WTC11 (cell line): ENCODE measurements at regions not wholly inside any gene's neighbourhood (a gene's known extent, or its start where the extent isn't known, plus 50 kb on each side); places are given as distances from the start of the nearest gene placed in this dataset.

Experiments
- ATAC-seq: fragments of 200-7000 bp; cut with Tn5 transposase; 2 replicates; pipeline ENCODE4 v1.10.0; 2021; ENCODE audit warnings: mild to moderate bottlenecking, moderate library complexity
- CTCF ChIA-PET: fragments of 300-600 bp; sonication (Branson Sonifier 250); formaldehyde crosslinking; loops from one replicate; lab custom pipeline; 2021; ENCODE audit warnings: antibody characterized with exemption; lab: Charles Lee
- POLR2A ChIA-PET: fragments of 350-600 bp; sonication (Branson Sonifier 250); formaldehyde crosslinking; loops from one replicate; lab custom pipeline; 2021; ENCODE audit warnings: antibody characterized with exemption; lab: Charles Lee
- DNase-seq: peaks from one replicate; pipeline ENCODE4 v3.0.0; 2021; ENCODE audit warnings: low spot score
- H3K27ac Mint-ChIP-seq: 2 replicates; pipeline ENCODE4 v1.8.0; 2021; ENCODE audit warnings: mixed read lengths
- H3K27me3 Mint-ChIP-seq: 2 replicates; pipeline ENCODE4 v1.8.0; 2021; ENCODE audit warnings: low read depth, mild to moderate bottlenecking, moderate library complexity, mixed read lengths
- H3K36me3 Mint-ChIP-seq: 2 replicates; pipeline ENCODE4 v1.8.0; 2021; ENCODE audit warnings: mixed read lengths
- H3K4me1 Mint-ChIP-seq: 2 replicates; pipeline ENCODE4 v1.8.0; 2022; ENCODE audit warnings: mixed read lengths
- H3K4me3 Mint-ChIP-seq: 2 replicates; pipeline ENCODE4 v1.8.0; 2021; ENCODE audit warnings: mild to moderate bottlenecking, moderate library complexity, mixed read lengths
- H3K9me3 Mint-ChIP-seq: 2 replicates; pipeline ENCODE4 v1.8.0; 2021; ENCODE audit warnings: mixed read lengths
- ATF2 ChIP-seq: sonication (generic); formaldehyde crosslinking; IDR thresholded peaks from 2 replicates; pipeline ENCODE4 v1.8.1; 2022; ENCODE audit warnings: low read depth, missing genetic modification reagents, borderline replicate concordance
- ATF3 ChIP-seq: sonication (generic); formaldehyde crosslinking; conservative IDR thresholded peaks from 2 replicates; pipeline ENCODE4 v1.8.1; 2022; ENCODE audit warnings: mild to moderate bottlenecking, missing genetic modification reagents
- CDX4 ChIP-seq: fragments of 250-450 bp; sonication (Bioruptor Pico); IDR thresholded peaks from 2 replicates; pipeline ENCODE4 v1.9.0; 2021; ENCODE audit warnings: moderate library complexity, mild to moderate bottlenecking, inconsistent platforms, borderline replicate concordance
- ELF4 ChIP-seq: sonication (generic); formaldehyde crosslinking; IDR thresholded peaks from 2 replicates; pipeline ENCODE4 v1.8.1; 2022; ENCODE audit warnings: low read depth, mild to moderate bottlenecking, moderate library complexity, missing genetic modification reagents
- ETV6 ChIP-seq: sonication (generic); formaldehyde crosslinking; IDR thresholded peaks from 2 replicates; pipeline ENCODE4 v1.8.1; 2022; ENCODE audit warnings: mild to moderate bottlenecking, missing genetic modification reagents
- GTF2I ChIP-seq: fragments of 250-450 bp; sonication (Bioruptor Pico); conservative IDR thresholded peaks from 2 replicates; pipeline ENCODE4 v1.4.0; 2021; ENCODE audit warnings: mild to moderate bottlenecking
- KAT7 ChIP-seq: sonication (generic); formaldehyde crosslinking; IDR thresholded peaks from 2 replicates; pipeline ENCODE4 v1.8.1; 2023; ENCODE audit warnings: missing genetic modification reagents, mild to moderate bottlenecking, borderline replicate concordance
- MAX ChIP-seq: sonication (generic); formaldehyde crosslinking; IDR thresholded peaks from 2 replicates; pipeline ENCODE4 v1.8.0; 2022; ENCODE audit warnings: mild to moderate bottlenecking, missing genetic modification reagents
- MYBL2 ChIP-seq: sonication (generic); formaldehyde crosslinking; IDR thresholded peaks from 2 replicates; pipeline ENCODE4 v1.8.1; 2023; ENCODE audit warnings: mild to moderate bottlenecking, moderate library complexity, missing genetic modification reagents
- NFE2L1 ChIP-seq: sonication (generic); formaldehyde crosslinking; IDR thresholded peaks from 2 replicates; pipeline ENCODE4 v1.8.1; 2023; ENCODE audit warnings: missing genetic modification reagents
- NR2C2 ChIP-seq: sonication (generic); formaldehyde crosslinking; IDR thresholded peaks from 2 replicates; pipeline ENCODE4 v1.8.0; 2022; ENCODE audit warnings: mild to moderate bottlenecking, missing genetic modification reagents
- NR3C1 ChIP-seq: sonication (generic); formaldehyde crosslinking; conservative IDR thresholded peaks from 2 replicates; pipeline ENCODE4 v1.8.1; 2023; ENCODE audit warnings: low read depth, mild to moderate bottlenecking, missing genetic modification reagents
- SMAD4 ChIP-seq: sonication (generic); formaldehyde crosslinking; IDR thresholded peaks from 2 replicates; pipeline ENCODE4 v1.8.0; 2022; ENCODE audit warnings: mild to moderate bottlenecking, missing genetic modification reagents
- SP1 ChIP-seq: sonication (generic); formaldehyde crosslinking; conservative IDR thresholded peaks from 2 replicates; pipeline ENCODE4 v1.8.1; 2022; ENCODE audit warnings: missing genetic modification reagents
- TCF7 ChIP-seq: sonication (generic); formaldehyde crosslinking; IDR thresholded peaks from 2 replicates; pipeline ENCODE4 v1.8.0; 2022; ENCODE audit warnings: mild to moderate bottlenecking, low read depth, missing genetic modification reagents, moderate library complexity
- TEAD1 ChIP-seq: sonication (generic); formaldehyde crosslinking; IDR thresholded peaks from 2 replicates; pipeline ENCODE4 v1.8.0; 2022; ENCODE audit warnings: mild to moderate bottlenecking, missing genetic modification reagents
- ZNF138 ChIP-seq: sonication (generic); formaldehyde crosslinking; conservative IDR thresholded peaks from 2 replicates; pipeline ENCODE4 v1.8.1; 2022; ENCODE audit warnings: mild to moderate bottlenecking, moderate library complexity, missing genetic modification reagents
- ZNF263 ChIP-seq: sonication (generic); formaldehyde crosslinking; IDR thresholded peaks from 2 replicates; pipeline ENCODE4 v1.8.1; 2022; ENCODE audit warnings: low read depth, mild to moderate bottlenecking, moderate library complexity, missing genetic modification reagents
- ZNF396 ChIP-seq: fragments of 250-450 bp; sonication (Bioruptor Pico); IDR thresholded peaks from 2 replicates; pipeline ENCODE4 v1.8.0; 2021; ENCODE audit warnings: mild to moderate bottlenecking, moderate library complexity, borderline replicate concordance
- ZNF423 ChIP-seq: fragments of 250-450 bp; sonication (Bioruptor Pico); IDR thresholded peaks from 2 replicates; pipeline ENCODE4 v2.1.2; 2022; ENCODE audit warnings: mild to moderate bottlenecking, moderate library complexity
- ZNF671 ChIP-seq: fragments of 250-450 bp; sonication (Bioruptor Pico); IDR thresholded peaks from 2 replicates; pipeline ENCODE4 v1.8.0; 2021; ENCODE audit warnings: mild to moderate bottlenecking
- TF ChIP-seq, protein P1 (sequence below): sonication (generic); formaldehyde crosslinking; IDR thresholded peaks from 2 replicates; pipeline ENCODE4 v1.8.0; 2023; ENCODE audit warnings: mild to moderate bottlenecking, missing genetic modification reagents
- TF ChIP-seq, protein P2 (sequence below): fragments of 250-450 bp; sonication (Bioruptor Pico); IDR thresholded peaks from 2 replicates; pipeline ENCODE4 v1.9.0; 2021; ENCODE audit warnings: mild to moderate bottlenecking
- TF ChIP-seq, protein P3 (sequence below): fragments of 250-450 bp; sonication (Bioruptor Pico); conservative IDR thresholded peaks from 2 replicates; pipeline ENCODE4 v1.9.0; 2021; ENCODE audit warnings: mild to moderate bottlenecking
- TF ChIP-seq, protein P4 (sequence below): sonication (generic); formaldehyde crosslinking; IDR thresholded peaks from 2 replicates; pipeline ENCODE4 v1.8.1; 2022; ENCODE audit warnings: low read depth, mild to moderate bottlenecking, moderate library complexity, missing genetic modification reagents, borderline replicate concordance

DNA sequence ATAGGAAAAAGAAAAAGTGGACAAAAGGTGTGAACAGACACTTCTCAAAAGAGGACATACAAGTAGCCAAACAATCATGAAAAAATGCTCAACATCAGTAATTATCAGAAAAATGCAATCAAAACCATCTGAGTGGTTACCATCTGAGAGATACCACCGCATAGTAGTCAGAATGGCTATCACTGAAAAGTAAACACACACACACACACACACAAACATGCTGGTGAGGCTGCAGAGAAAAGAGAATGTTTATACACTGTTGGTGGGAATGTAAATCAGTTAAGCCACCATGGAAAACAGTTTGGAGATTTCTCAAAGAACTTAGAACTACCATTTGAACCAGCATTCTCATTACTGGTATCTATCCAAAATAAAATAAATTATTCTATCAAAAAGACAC is 145.7 kb downstream of the CYP26A1 start:
- DNase-seq (no peak), ATAC-seq (no peak)
- no peak overlapping the region for H3K4me3 Mint-ChIP-seq
- H3K9me3 Mint-ChIP-seq, result peaks cover 10% of the 10 kb centered on the region
- peaks cover 12% of the 10 kb centered on the region for H3K4me1 Mint-ChIP-seq
- ChIA-PET POLR2A (no interaction called here), CTCF (interaction anchor here (2.3 kb wide), 1 partner anchor 147 kb away, joined by 8 read pairs; the partner anchor contains the start of gene CYP26A1)
- peaks cover 10% of the 10 kb centered on the region for H3K36me3 Mint-ChIP-seq
- peaks cover 14% of the 10 kb centered on the region; the same call in 1 of the 2 replicates for H3K27me3 Mint-ChIP-seq
- H3K27ac Mint-ChIP-seq, result no peak overlapping the region
- TF ChIP-seq MYBL2 (CRISPR knock-in tag), result no peak
- no peak for TF ChIP-seq NR2C2 (CRISPR knock-in tag)
- TF ChIP-seq, protein P1, sequence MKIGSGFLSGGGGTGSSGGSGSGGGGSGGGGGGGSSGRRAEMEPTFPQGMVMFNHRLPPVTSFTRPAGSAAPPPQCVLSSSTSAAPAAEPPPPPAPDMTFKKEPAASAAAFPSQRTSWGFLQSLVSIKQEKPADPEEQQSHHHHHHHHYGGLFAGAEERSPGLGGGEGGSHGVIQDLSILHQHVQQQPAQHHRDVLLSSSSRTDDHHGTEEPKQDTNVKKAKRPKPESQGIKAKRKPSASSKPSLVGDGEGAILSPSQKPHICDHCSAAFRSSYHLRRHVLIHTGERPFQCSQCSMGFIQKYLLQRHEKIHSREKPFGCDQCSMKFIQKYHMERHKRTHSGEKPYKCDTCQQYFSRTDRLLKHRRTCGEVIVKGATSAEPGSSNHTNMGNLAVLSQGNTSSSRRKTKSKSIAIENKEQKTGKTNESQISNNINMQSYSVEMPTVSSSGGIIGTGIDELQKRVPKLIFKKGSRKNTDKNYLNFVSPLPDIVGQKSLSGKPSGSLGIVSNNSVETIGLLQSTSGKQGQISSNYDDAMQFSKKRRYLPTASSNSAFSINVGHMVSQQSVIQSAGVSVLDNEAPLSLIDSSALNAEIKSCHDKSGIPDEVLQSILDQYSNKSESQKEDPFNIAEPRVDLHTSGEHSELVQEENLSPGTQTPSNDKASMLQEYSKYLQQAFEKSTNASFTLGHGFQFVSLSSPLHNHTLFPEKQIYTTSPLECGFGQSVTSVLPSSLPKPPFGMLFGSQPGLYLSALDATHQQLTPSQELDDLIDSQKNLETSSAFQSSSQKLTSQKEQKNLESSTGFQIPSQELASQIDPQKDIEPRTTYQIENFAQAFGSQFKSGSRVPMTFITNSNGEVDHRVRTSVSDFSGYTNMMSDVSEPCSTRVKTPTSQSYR (CRISPR knock-in tag), result no peak
- TF ChIP-seq TCF7 (CRISPR knock-in tag), result no peak
- no peak for TF ChIP-seq ZNF396 (CRISPR knock-in tag)
- TF ChIP-seq ZNF423 (CRISPR knock-in tag), result no peak
- TF ChIP-seq, protein P2, sequence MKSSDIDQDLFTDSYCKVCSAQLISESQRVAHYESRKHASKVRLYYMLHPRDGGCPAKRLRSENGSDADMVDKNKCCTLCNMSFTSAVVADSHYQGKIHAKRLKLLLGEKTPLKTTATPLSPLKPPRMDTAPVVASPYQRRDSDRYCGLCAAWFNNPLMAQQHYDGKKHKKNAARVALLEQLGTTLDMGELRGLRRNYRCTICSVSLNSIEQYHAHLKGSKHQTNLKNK, result no peak
- no peak for TF ChIP-seq ATF2 (CRISPR knock-in tag)
- TF ChIP-seq NR3C1 (CRISPR knock-in tag), result no peak
- no peak for TF ChIP-seq ZNF138 (CRISPR knock-in tag)

DNA sequence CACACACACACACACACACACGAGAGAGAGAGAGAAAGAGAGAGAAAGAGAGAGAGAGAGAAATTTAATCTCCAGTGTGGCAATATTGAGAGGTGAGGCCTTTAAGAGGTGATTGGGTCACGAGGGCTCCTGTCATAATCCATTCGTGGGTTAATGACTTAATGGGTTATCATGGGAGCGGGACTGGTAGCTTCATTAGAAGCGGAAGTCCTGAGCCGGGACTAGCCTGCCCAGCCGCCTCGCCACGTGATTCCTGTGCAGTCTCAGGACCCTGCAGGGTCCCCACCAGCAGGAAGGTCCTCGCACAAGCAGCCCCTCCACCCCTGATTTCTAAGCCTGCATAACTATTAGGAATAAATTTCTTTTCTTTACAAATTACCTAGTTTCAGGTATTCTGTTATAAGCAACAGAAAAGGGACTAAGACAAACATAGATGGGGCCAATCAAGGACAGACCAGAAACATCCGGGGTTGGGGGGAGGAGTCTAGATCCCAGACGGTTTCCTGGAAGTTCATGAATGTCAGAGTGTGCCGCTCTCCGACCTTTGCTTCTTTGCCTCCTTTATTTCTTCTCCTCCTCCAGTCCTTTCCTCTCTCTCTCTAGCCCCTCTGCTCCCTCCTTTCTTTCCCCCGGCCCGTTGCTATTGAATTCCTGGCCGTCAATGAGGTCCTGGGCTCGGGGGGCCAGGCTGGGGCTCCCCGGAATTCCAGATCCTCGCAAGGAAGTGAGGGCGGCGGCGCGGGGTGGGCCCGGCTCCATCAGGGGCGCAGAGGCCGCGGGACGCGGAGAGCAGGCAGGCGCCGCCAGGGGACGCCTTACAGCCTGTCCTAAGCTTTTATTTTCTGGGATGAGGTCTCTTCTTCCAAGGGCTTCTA is 146.8 kb downstream of the CYP26A1 start:
- Mint-ChIP-seq H3K9me3 (peaks cover 10% of the 10 kb centered on the region), H3K36me3 (peaks cover 10% of the 10 kb centered on the region), H3K4me3 (no peak overlapping the region), H3K27ac (no peak overlapping the region), H3K27me3 (peaks cover 14% of the 10 kb centered on the region; the same call in 1 of the 2 replicates), H3K4me1 (peaks cover 15% of the 10 kb centered on the region)
- DNase-seq (peak; percentile 56), ATAC-seq (peak; percentile 79)
- POLR2A ChIA-PET, result no interaction called here
- CTCF ChIA-PET, result interaction anchor here (0.6 to 2.3 kb wide), 14 partner anchors 10 to 148 kb away, joined by 3 to 8 read pairs (median 4); partner anchors contain the start of gene CYP26A1
- no peak for TF ChIP-seq ZNF263 (CRISPR knock-in tag)
- TF ChIP-seq SMAD4 (CRISPR knock-in tag), result no peak
- no peak for TF ChIP-seq GTF2I (CRISPR knock-in tag)
- no peak for TF ChIP-seq KAT7
- no peak for TF ChIP-seq NFE2L1 (CRISPR knock-in tag)
- no peak for TF ChIP-seq TEAD1 (CRISPR knock-in tag)
- no peak for TF ChIP-seq SP1 (CRISPR knock-in tag)
- TF ChIP-seq CDX4 (CRISPR knock-in tag), result no peak
- TF ChIP-seq MAX (CRISPR knock-in tag), result no peak
- TF ChIP-seq, protein P3, sequence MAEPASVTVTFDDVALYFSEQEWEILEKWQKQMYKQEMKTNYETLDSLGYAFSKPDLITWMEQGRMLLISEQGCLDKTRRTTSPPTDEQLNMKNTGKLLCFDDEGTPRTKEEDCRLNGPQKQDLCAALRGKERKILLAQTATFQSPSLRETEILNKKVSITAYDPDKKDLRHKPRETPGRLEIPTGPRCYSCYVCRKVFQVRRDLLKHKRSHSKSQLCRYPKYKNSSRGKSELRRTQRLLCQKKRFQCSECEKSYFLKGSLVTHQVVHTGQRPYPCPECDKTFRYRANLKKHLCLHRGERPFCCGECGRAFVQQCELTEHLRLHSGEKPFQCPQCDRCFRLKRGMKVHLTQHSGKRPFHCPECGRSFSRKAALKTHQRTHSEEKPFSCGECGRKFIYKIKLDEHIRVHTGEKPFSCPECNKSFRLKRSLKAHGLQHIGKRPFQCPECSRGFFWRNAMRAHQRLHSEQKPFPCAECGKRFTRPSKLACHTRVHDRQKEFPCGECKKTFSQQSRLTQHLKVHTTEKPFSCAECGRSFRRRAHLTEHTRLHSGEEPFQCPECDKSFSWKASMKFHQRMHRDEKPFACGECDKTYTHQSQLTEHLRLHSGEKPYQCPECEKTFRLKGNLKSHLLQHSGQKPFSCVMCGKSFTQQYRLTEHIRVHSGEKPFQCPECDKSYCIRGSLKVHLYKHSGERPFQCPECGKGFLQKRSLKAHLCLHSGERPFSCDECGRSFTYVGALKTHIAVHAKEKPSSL (CRISPR knock-in tag), result no peak
- TF ChIP-seq ATF3 (CRISPR knock-in tag), result no peak
- no peak for TF ChIP-seq ETV6 (CRISPR knock-in tag)
- no peak for TF ChIP-seq ZNF671 (CRISPR knock-in tag)
- TF ChIP-seq ELF4, result no peak
- TF ChIP-seq, protein P4, sequence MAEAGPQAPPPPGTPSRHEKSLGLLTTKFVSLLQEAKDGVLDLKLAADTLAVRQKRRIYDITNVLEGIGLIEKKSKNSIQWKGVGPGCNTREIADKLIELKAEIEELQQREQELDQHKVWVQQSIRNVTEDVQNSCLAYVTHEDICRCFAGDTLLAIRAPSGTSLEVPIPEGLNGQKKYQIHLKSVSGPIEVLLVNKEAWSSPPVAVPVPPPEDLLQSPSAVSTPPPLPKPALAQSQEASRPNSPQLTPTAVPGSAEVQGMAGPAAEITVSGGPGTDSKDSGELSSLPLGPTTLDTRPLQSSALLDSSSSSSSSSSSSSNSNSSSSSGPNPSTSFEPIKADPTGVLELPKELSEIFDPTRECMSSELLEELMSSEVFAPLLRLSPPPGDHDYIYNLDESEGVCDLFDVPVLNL (CRISPR knock-in tag), result no peak
